GM04503 (cell line): ENCODE measurements at regions not wholly inside any gene's neighbourhood (a gene's known extent, or its start where the extent isn't known, plus 50 kb on each side); places are given as distances from the start of the nearest gene placed in this dataset.
A peak's percentile ranks its signal among the peaks of the same experiment; 100 is the strongest.
"Not testable (repeated sequence)": the region's sequence is repeated elsewhere in the genome, so short reads cannot be mapped to it uniquely, and the experiment has no call there.

ENCODE experiments used
- DNase-seq: peaks from one replicate; pipeline ENCODE4 v3.0.0-alpha.2; 2012; ENCODE audit warnings: low read depth

DNA sequence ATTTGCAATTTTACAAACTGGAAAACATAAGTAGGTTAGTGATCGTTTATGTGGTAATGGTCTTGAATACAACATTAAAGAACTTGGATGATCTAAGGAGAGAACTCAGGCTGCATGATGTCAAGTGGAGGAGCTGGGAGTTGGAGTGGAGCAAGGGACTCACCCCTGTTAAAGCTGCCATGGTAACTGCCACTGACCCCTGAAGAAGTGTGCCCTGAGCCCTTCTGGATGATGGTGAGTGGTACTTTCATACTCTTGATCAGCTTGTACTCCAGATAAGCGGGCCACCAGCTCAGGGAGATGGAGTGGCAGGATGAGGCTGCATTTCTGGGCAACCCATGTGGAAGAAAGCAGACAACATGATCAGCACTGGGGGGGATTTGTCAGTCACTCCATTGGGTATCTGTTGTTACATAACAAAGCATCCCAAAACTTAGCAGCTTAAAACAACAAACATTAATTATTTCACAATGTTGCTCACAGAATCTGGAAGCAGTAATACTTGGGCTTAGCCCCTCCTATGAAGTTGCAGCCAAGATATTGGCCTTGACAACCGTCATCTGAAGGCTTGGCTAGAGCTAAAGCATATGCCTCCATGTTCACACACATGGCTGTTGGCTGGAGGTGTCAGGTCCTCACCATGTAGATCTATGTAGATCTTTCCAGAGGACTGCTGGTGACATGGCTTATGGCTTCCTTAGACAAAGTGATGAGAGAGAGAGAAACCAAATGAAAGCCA, 213.8 kb downstream of the DUSP10 start:
- DNase-seq = no peak

- not testable (repeated sequence) for DNase-seq
Measured at GRCh38 chr1:221530159-221530558, 211.7 kb downstream of the DUSP10 start.

- peak; percentile 35 for DNase-seq
Measured at GRCh38 chr1:221530791-221531190, 211.1 kb downstream of the DUSP10 start.

DNA sequence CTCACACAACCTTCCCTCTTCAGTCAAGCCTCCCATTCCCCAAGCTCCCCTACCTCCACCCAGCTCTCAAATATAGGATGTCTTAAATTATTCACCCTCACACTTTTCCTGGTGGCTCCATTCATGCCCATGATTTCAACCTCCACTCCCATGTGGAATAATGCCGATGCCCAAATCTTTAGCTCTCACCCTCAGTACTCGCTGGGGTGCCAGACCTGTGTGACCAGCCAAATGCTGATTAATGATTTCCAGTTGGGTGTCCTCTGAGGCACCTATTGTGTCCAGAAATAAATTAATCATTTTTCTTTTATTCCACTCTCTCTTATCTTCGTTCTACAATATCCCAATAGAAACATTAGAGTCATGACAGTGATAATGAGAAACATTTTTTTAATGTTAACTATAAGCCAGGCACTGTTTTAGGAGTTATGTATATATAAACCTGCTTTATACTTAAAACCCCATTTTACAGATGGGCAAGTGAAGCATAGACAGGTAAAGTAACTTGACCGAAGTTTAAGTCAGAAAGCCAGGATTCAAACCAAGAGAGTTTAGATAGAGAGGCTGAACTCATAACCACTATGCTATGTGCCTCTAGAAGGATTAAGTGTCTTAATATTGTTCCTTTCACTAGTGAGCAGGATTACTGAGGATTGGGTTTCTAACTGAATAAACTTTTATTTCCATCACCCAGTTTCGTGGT, 209.7 kb downstream of the DUSP10 start:
- no peak for DNase-seq

- DNase-seq = no peak
Measured at GRCh38 chr1:221541296-221541695, 200.6 kb downstream of the DUSP10 start.

DNA sequence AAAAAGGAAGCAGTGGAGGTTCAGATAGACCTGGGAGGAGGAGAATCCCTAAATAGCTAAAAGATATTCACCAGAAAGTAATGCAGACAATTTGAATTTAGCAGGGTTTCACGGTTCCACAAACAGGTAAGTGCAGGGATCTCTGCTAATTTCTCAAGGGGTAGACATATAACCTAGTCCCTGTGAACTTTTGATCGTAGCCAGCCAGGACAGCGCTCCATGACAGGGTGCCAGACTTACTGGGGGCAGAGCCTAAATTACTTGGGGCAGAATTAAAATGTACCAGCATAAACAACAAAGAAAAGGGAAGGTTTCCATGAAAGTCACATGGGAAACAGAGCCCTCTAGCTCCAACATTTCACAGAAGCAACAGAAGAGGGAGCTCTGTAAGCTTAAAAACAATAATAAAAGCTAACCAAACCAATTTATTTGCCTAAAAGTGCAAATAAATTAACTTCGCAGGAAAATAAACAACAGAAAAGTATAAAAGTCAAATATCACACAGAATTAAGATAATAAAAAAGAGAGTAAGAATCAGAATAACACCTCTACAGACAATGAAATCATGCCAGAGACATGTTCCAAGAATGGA, 198.3 kb downstream of the DUSP10 start:
- no peak for DNase-seq

DNA sequence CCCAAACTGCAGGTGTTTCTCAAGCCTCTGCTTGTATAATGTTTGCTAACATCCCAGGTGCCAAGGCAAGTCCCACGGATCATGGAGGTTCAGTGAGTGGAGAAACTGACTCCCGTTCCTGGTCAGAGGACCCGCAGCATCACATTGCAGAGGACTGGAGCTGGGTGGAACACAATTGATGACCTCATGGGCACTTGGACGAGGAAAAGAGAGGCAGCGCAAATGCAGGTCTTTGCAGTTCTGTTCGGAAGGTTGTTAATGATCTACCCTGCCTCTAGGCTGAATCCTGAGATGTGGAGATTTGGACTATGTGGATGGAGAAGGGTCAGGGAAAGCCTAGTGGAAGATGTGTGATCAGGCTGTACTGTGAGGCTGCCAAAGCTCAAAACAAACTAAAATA, 192.9 kb downstream of the DUSP10 start:
- no peak for DNase-seq

DNA sequence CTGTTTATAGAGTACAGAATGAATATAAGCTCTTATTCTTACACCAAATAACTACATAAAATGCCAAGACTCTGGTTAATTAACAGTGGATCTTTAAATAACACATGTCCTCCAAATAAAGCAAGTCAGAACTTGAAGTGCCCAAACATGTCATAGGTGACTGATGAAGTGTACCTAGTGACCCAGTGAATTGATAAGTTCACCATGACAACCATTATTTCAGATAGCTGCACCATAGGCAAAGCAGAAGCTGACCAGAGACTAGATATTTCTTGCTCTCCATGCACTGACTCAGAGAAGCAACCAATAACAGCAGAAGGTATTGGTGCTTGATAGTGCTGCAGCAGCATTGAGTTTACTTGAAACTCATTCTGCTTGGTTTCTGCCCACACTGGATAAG, 192.1 kb downstream of the DUSP10 start:
- DNase-seq = no peak

GRCh38 chr1:221552792-221553191, 189.1 kb downstream of the DUSP10 start:
- not testable (repeated sequence) for DNase-seq

- DNase-seq = no peak
Measured at GRCh38 chr1:221555689-221556433, 186.0 kb downstream of the DUSP10 start.

DNA sequence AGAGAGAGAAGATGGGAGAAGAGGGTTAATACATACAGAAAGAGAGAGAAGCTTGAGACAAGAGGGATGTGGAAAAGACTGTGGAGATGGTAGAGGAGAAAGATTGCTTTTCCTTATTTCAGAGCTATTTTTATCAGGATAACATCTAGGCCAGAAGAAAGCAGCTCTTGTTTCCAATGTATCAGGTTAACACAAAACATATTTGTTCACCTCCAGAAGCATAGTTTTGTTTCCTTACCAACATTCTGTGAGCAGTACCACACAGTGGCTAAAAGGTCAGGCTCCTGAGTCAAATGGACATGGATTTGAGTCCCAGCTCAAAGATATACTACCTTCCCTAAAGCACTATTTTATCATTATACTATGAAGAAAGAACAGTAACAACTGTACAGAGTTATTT, 185.5 kb downstream of the DUSP10 start:
- DNase-seq = no peak

DNA sequence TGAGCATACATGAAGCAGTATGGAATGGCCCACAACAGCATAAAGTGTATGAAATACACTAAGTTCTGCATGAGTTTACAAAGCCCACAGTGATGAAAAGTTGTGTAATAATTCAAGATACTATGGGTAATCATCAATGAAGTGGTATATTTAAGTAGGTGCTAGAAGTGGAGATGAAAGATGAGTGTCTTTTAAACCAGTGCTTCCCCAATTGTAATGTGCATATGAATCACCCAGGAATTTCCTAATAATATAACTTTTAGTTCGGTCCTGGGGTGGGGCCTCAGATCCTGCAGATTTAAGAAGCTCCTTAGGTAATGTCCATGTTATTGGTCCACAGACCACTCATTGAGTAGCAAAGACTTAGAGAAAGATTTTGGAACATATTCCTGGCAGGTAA, 184.9 kb downstream of the DUSP10 start:
- no peak for DNase-seq

- DNase-seq = no peak
Measured at GRCh38 chr1:221558396-221558795, 183.5 kb downstream of the DUSP10 start.

DNA sequence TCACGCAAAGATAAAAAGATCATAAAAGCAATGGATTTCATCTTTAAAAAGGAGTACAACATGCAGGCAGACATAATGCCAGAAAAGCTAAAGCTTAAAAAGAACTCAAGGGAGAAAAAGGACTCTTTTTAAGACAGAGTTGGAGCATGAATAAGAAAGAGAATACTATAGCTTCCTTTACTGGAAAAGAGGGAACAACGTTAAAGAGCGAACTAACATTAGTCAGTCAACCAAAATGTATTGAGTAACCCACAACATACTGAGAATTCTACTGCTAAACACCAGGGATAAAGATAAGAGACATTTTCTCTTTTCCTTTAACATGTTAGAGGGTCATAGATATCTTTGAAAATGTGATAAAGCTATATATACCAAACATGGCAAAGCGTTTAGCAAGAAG, 182.0 kb downstream of the DUSP10 start:
- DNase-seq = no peak

DNA sequence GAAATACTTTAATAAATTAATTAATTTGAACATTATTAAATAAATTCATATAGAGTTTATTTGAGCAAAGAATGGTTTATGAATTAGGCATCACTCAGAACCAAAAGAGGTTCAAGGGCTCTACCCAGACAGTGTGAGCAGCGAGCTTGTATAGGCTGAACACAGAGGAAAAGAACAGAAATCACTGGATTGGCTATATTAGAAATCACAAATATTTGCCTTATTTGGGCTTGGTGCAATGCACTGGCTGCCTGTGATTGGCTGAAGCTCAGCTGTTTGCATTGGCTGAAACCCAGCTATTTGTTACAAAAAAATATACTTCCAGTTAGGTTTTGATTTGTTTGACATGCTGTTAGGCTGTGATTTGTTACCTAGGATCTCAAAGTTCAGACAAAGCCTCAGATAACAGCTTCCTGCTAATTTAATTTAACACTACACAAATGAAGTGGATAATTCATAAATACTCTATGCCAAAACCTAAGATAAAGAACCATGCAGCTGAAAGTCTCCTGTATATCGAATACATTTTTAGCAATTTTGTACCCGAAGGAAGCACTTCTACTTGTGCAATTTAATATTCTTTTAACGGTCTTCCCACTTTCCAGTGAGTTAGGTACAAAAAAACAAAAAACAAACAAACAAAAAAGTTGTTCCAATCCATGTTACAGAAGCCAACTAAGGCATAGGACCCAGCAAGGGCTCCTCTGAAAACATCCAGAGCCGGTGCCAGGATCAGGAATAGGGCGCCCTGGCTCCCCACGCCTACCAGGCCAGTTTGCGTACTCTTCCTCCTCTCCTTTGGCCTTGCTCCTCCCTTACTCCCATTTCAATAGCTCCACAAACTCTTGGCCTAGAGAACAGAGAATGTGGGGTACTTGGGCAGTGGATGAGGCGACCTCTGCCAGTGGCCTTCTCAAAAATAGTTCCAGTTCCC, 179.1 kb downstream of the DUSP10 start:
- DNase-seq = no peak

DNA sequence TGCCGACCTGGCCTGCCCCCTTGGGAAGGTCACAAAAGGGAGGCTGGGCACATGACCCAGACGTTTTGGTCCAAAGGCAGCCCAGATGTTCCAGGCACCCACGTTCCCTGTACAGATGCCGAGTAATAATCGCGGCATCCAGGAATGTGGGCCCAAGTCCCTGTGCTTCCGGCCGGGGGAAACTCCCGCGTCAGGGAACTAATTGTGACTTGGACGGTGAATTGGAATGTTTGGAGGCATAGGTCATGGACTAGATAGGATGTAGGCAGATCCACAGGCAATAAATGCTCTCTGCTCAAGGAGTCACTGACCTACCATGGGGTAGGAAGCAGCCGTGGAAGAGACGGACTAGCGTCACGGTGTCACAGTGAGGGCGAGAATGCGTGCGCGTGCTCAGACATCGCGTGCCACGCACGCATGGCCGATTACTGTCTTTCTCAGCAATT, 178.4 kb downstream of the DUSP10 start:
- DNase-seq = no peak

- DNase-seq = no peak
Measured at GRCh38 chr1:221564891-221565290, 177.0 kb downstream of the DUSP10 start.

GRCh38 chr1:221565711-221566110, 176.2 kb downstream of the DUSP10 start:
- DNase-seq = no peak

- DNase-seq = no peak
Measured at GRCh38 chr1:221567859-221568507, 173.9 kb downstream of the DUSP10 start.

GRCh38 chr1:221573756-221574155, 168.1 kb downstream of the DUSP10 start:
- DNase-seq = no peak

- DNase-seq = no peak
Measured at GRCh38 chr1:221574529-221574928, 167.4 kb downstream of the DUSP10 start.
